Endothelial cell of umbilical vein (primary cell): ENCODE measurements at regions not wholly inside any gene's neighbourhood (a gene's known extent, or its start where the extent isn't known, plus 50 kb on each side); places are given as distances from the start of the nearest gene placed in this dataset.

Experiments
- BruUV-seq: library from RNA; stranded (reverse); fragments of 400-500 nt; replicated peaks from 2 replicates; lab custom pipeline; 2021; lab: Mats Ljungman, UMichigan
- CTCF ChIA-PET: fragments of 300-600, 350-600 bp; sonication (Branson Sonifier 250); formaldehyde crosslinking; loops from one replicate; lab custom pipeline; 2021; ENCODE audit warnings: antibody characterized with exemption, inconsistent platforms; lab: Charles Lee
- POLR2A ChIA-PET: fragments of 300-600, 350-600 bp; sonication (Branson Sonifier 250); formaldehyde crosslinking; loops from one replicate; lab custom pipeline; 2021; ENCODE audit warnings: antibody characterized with exemption, inconsistent platforms; lab: Charles Lee
- DNase-seq: peaks from one replicate; pipeline ENCODE4 v3.0.0-alpha.2; 2011; ENCODE audit warnings: low read depth, low spot score
- FAIRE-seq: peaks from 2 replicates; lab custom pipeline; 2011; peaks lifted over from hg19 to GRCh38; lab: Jason Lieb, UNC
- H2AFZ ChIP-seq: 2 replicates; pipeline ENCODE4 v1.6.0; 2012; ENCODE audit warnings: low read depth, low read length, control low read depth, inconsistent platforms
- H3K27ac ChIP-seq: 2 replicates; pipeline ENCODE4 v1.5.1; 2011; ENCODE audit warnings: low read depth, mild to moderate bottlenecking, control low read depth, low read length, moderate library complexity; ENCODE audit not compliant: insufficient read depth
- H3K27me3 ChIP-seq, 2 experiments: 2 replicates each; pipeline versions ENCODE4 v1.6.0 to v1.6.1; 2011; ENCODE audit warnings: low read length in 2 of 2, mixed read lengths in 1 of 2; ENCODE audit not compliant: control insufficient read depth in 2 of 2, insufficient read depth in 2 of 2
- H3K36me3 ChIP-seq, 2 experiments: 2 replicates in 1 of 2; 3 replicates in 1 of 2; pipeline ENCODE4 v1.5.1; 2011; ENCODE audit warnings: low read length in 2 of 2, mild to moderate bottlenecking in 1 of 2, moderate library complexity in 1 of 2; ENCODE audit not compliant: control insufficient read depth in 2 of 2, insufficient read depth in 2 of 2; ENCODE audit errors: extremely low read depth in 1 of 2
- H3K4me1 ChIP-seq: 3 replicates; pipeline ENCODE4 v1.5.1; 2011; ENCODE audit warnings: mild to moderate bottlenecking, low read length; ENCODE audit not compliant: control insufficient read depth, insufficient read depth; ENCODE audit errors: extremely low read depth
- H3K4me2 ChIP-seq: 2 replicates; pipeline ENCODE4 v1.6.1; 2011; ENCODE audit warnings: low read length, control low read depth, mixed read lengths; ENCODE audit not compliant: insufficient read depth
- H3K4me3 ChIP-seq, 3 experiments: fragments of 200-600 bp in 1 of 3; sonication (generic), shearing (Covaris generic) in 1 of 3; replicated peaks in 1 of 3; 2 replicates each; pipeline ENCODE4 v1.5.1; 2011 to 2016; ENCODE audit warnings: control low read depth in 3 of 3, low read length in 3 of 3, mild to moderate bottlenecking in 2 of 3, inconsistent platforms in 1 of 3, low read depth in 1 of 3, moderate library complexity in 1 of 3; ENCODE audit not compliant: insufficient read depth in 1 of 3
- H3K79me2 ChIP-seq: 2 replicates; pipeline ENCODE4 v1.6.0; 2012; ENCODE audit warnings: low read length, inconsistent platforms; ENCODE audit not compliant: control insufficient read depth, insufficient read depth
- H3K9ac ChIP-seq: replicated peaks from 2 replicates; pipeline ENCODE3; 2011; ENCODE audit warnings: low read length, control low read depth; ENCODE audit not compliant: insufficient read depth; ENCODE audit errors: extremely low read depth
- H3K9me1 ChIP-seq: replicated peaks from 3 replicates; pipeline ENCODE4 v1.6.0; 2011; ENCODE audit warnings: mild to moderate bottlenecking, low read length; ENCODE audit not compliant: control insufficient read depth, insufficient read depth; ENCODE audit errors: extremely low read depth
- H3K9me3 ChIP-seq: replicated peaks from 2 replicates; pipeline ENCODE4 v1.5.1; 2012; ENCODE audit warnings: low read length, inconsistent platforms; ENCODE audit not compliant: control insufficient read depth, insufficient read depth
- H4K20me1 ChIP-seq: replicated peaks from 2 replicates; pipeline ENCODE3; 2011; ENCODE audit warnings: mild to moderate bottlenecking, low read length; ENCODE audit not compliant: control insufficient read depth, insufficient read depth; ENCODE audit errors: extremely low read depth
- CTCF ChIP-seq, 2 donors: IDR thresholded peaks; 1 replicate in 1 of 2; 2 replicates in 1 of 2; pipeline ENCODE4 v1.5.1; 2011; ENCODE audit warnings: low read length in 2 of 2, mild to moderate bottlenecking in 2 of 2, moderate library complexity in 2 of 2, control low read depth in 1 of 2, inconsistent platforms in 1 of 2, low read depth in 1 of 2; ENCODE audit not compliant: insufficient read depth in 1 of 2; ENCODE audit errors: extremely low read depth in 1 of 2
- EZH2 ChIP-seq: IDR thresholded peaks from 2 replicates; pipeline ENCODE4 v1.6.1; 2012; ENCODE audit warnings: borderline replicate concordance, low read depth, mild to moderate bottlenecking, moderate library complexity, low read length, inconsistent platforms; ENCODE audit not compliant: severe bottlenecking
- FOS ChIP-seq: IDR thresholded peaks from 2 replicates; pipeline ENCODE4 v1.6.1; 2011; ENCODE audit warnings: mild to moderate bottlenecking, low read length, moderate library complexity, borderline replicate concordance; ENCODE audit not compliant: insufficient read depth
- GATA2 ChIP-seq: IDR thresholded peaks from 2 replicates; pipeline ENCODE4 v1.7.0; 2011; ENCODE audit warnings: low read depth, mild to moderate bottlenecking, moderate library complexity, mixed read lengths, low read length; ENCODE audit not compliant: insufficient read length, insufficient read depth
- JUN ChIP-seq: IDR thresholded peaks from 2 replicates; pipeline ENCODE4 v1.6.1; 2011; ENCODE audit warnings: borderline replicate concordance, low read depth; ENCODE audit not compliant: insufficient read length, insufficient read depth
- MYC ChIP-seq: IDR thresholded peaks from one replicate; pipeline ENCODE4 v1.6.1; 2011; ENCODE audit warnings: mild to moderate bottlenecking, low read depth, low read length
- POLR2A ChIP-seq: IDR thresholded peaks from 2 replicates; pipeline ENCODE4 v1.6.1; 2012; ENCODE audit warnings: low read depth, mild to moderate bottlenecking, control low read depth, low read length
- POLR2AphosphoS5 ChIP-seq: IDR thresholded peaks from 2 replicates; pipeline ENCODE4 v1.6.1; 2012; ENCODE audit warnings: low read depth, mild to moderate bottlenecking, control low read depth, low read length, moderate library complexity; ENCODE audit not compliant: insufficient read depth
- dilution Hi-C: fragments of 300-500 bp; cut with MboI; formaldehyde crosslinking; loops from one replicate; pipeline ENCODE4 v1.15.0; 2019; ENCODE audit warnings: low sequenced_read_pairs; ENCODE audit not compliant: extremely low pct_ligation_motif_present
- intact Hi-C: fragments of 100-400 bp; cut with micrococcal nuclease; formaldehyde crosslinking; loops from one replicate; pipeline ENCODE4 v1.10.0; 2022
- TF ChIP-seq, protein P1 (sequence below): IDR thresholded peaks from 2 replicates; pipeline ENCODE4 v1.6.1; 2011; ENCODE audit not compliant: insufficient read depth, insufficient read length

- DNase-seq = no peak
- Histone ChIP-seq H4K20me1 (no peaks in the 10 kb centered on the region), H3K79me2 (no peaks in the 10 kb centered on the region), H3K36me3 (no peaks in the 10 kb centered on the region), H2AFZ (no peak overlapping the region), H3K9me1 (no peaks in the 10 kb centered on the region), H3K4me3 (no peak overlapping the region), H3K27me3 (no peaks in the 10 kb centered on the region), H3K9me3 (no peaks in the 10 kb centered on the region), H3K4me2 (no peak overlapping the region), H3K27ac (no peak overlapping the region), H3K4me1 (no peaks in the 10 kb centered on the region), H3K9ac (no peak overlapping the region)
- no TSS peak for BruUV-seq
- ChIA-PET POLR2A (no interaction called here), CTCF (no interaction called here)
- intact Hi-C loops = no loop called here
- FAIRE-seq = no peak
- dilution Hi-C loops = no loop called here
- TF ChIP-seq EZH2 = no peak
- no peak for TF ChIP-seq FOS
These were observed 192.4 kb upstream of the GALNT2 start for GRCh38 chr1:229874609-229875008.

DNA sequence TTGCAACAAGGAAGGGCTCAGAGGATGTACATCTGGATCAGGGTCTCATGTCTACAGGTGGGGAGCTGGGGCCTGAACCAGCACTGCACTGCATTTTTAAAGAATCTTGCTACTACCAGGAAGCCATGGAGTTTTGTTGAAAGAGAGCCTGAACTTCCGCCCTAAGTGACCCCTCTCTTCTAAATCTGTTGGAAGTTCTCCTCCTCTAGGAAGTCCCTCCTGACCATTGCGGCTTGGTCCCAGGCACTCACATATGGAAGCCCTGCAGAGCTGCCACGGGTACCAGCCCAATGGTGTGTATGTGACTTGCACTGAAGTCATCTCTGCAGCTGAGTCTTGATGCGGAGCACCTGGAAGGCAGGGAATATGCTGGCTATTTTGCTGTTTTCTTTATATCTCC, 192.0 kb upstream of the GALNT2 start:
- Histone ChIP-seq H3K4me1 (no peaks in the 10 kb centered on the region), H4K20me1 (no peaks in the 10 kb centered on the region), H3K27me3 (no peaks in the 10 kb centered on the region), H3K36me3 (no peaks in the 10 kb centered on the region), H3K4me2 (no peak overlapping the region), H3K9me3 (no peaks in the 10 kb centered on the region), H3K79me2 (no peaks in the 10 kb centered on the region), H3K27ac (no peak overlapping the region), H2AFZ (no peak overlapping the region), H3K9ac (no peak overlapping the region), H3K9me1 (no peaks in the 10 kb centered on the region), H3K4me3 (no peak overlapping the region)
- FAIRE-seq = no peak
- intact Hi-C loops = no loop called here
- POLR2A ChIA-PET = no interaction called here
- dilution Hi-C loops = no loop called here
- BruUV-seq = no TSS peak
- TF ChIP-seq JUN (no peak), EZH2 (no peak), MYC (no peak), CTCF (IDR thresholded peaks at IDR 0.05; ENCODE audit: extremely low read depth in 1 of 2, insufficient read depth in 1 of 2, low read depth in 1 of 2, low read length in 2 of 2) (no peak), POLR2AphosphoS5 (no peak), FOS (no peak), POLR2A (no peak), GATA2 (no peak)
- TF ChIP-seq, protein P1, sequence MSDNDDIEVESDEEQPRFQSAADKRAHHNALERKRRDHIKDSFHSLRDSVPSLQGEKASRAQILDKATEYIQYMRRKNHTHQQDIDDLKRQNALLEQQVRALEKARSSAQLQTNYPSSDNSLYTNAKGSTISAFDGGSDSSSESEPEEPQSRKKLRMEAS = no peak
- no peak for DNase-seq
- CTCF ChIA-PET = no interaction called here
